IPS-15b (cell line): ENCODE measurements at regions not wholly inside any gene's neighbourhood (a gene's known extent, or its start where the extent isn't known, plus 50 kb on each side); places are given as distances from the start of the nearest gene placed in this dataset.
"Not testable (repeated sequence)": the region's sequence is repeated elsewhere in the genome, so short reads cannot be mapped to it uniquely, and the experiment has no call there.

Experiments used
- H3K27me3 ChIP-seq: one replicate; pipeline ENCODE4 v1.6.1; 2013; ENCODE audit warnings: low read length; ENCODE audit not compliant: control insufficient read depth, insufficient read depth
- H3K36me3 ChIP-seq: one replicate; pipeline ENCODE4 v1.6.1; 2013; ENCODE audit warnings: low read length; ENCODE audit not compliant: control insufficient read depth, insufficient read depth
- H3K4me1 ChIP-seq: one replicate; pipeline ENCODE4 v1.6.1; 2013; ENCODE audit warnings: mild to moderate bottlenecking, low read length; ENCODE audit not compliant: control insufficient read depth, insufficient read depth
- H3K4me3 ChIP-seq: one replicate; pipeline ENCODE4 v1.5.1; 2013; ENCODE audit warnings: low read depth, low read length
- H3K9ac ChIP-seq: one replicate; pipeline ENCODE4 v1.6.1; 2013; ENCODE audit warnings: low read depth, mild to moderate bottlenecking, low read length
- H3K9me3 ChIP-seq: one replicate; pipeline ENCODE4 v1.6.1; 2013; ENCODE audit warnings: mild to moderate bottlenecking, low read length; ENCODE audit not compliant: control insufficient read depth, insufficient read depth

DNA sequence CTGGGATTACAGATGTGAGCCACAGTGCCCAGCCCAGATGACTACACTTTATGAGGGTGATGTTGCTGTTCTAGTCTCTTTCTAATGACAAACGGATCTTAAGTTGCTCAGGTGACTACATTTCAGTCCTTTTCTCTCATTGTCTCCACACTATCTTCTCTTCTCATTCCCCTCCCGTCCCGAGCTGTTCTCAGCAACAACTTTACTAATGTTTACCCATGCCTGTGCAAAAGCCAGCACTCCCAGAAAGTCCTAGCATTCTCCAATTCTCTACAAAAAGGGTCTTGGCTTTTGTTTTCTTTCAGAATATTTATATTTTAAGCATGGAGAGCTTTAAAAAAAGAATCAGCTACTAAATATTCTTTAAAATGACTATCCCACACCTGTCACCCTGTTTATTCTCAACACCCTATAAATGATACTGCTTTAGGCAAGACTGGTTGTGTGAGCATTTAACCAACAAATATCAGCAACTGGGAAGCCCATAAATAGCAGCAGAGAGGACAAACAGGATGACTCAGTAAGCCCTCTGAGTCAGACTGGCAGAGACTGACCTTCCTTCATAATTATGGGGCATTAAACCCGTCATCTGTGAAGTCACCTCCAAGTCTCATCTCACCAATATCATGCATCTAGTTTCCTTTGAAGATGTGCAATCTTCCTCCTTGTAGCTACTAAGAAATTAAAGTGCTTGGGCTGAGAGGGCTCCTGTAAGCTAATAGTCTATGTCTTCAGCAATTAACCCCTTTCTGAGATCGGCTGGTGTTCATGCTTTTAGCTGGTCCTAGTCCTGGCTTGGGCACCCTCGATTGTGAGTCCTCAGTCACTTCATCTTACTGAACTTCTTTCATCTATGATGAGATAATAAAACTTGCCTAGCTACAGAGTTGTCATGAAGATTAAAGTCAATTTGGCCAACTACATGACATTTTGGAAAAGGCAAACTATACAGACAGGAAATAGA, 72.6 kb upstream of the KIF2A start:
- H3K4me1 ChIP-seq, H3K9ac ChIP-seq, H3K36me3 ChIP-seq, H3K9me3 ChIP-seq, H3K27me3 ChIP-seq, H3K4me3 ChIP-seq: not testable (repeated sequence)

DNA sequence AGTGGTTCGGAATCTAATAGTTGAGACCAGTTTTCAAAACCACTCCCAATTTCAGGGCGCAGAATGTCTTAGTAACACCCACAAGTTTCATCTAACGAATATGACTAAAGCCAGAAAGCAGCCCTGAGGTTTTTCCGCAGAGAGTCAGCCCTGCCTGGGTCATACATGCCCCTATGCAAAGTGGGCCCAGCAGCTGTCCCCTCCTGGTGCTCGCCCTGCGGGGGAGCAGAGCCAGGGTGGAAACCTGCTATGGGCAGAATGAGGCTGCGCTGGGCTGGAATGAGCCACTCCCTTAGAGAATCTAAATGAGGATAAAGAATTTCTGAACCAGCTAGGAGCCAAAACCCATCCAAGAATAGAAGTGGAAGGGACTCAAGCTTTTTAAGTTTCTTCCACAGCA, 69.4 kb upstream of the KIF2A start:
- H3K4me1 ChIP-seq, H3K9me3 ChIP-seq, H3K27me3 ChIP-seq, H3K36me3 ChIP-seq, H3K9ac ChIP-seq, H3K4me3 ChIP-seq: not testable (repeated sequence)

DNA sequence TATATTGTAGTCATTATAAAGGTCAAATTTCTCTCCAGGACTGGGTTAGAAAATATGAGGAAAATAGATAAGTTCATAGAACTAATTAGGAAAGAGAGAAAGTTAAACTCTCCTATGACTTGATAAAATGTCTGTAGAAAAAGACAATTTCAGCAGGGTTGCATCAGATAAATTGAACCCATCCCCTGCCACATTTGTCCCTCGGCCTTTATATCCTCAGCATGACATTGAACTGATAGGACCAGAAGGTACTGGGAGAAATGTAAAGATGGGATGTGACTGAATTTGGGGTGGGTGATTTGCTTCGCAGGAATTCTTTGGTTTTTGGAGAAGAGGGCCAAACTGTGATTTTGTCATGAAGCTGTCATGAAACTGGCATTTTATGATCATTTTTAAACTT, 68.1 kb upstream of the KIF2A start:
- H3K27me3 ChIP-seq, H3K36me3 ChIP-seq, H3K9me3 ChIP-seq, H3K9ac ChIP-seq, H3K4me3 ChIP-seq, H3K4me1 ChIP-seq: not testable (repeated sequence)

GRCh38 chr5:62238584-62238983, 67.4 kb upstream of the KIF2A start:
- not testable (repeated sequence) for H3K36me3 ChIP-seq, H3K27me3 ChIP-seq, H3K4me1 ChIP-seq, H3K9ac ChIP-seq, H3K4me3 ChIP-seq, H3K9me3 ChIP-seq

GRCh38 chr5:62240494-62240893, 65.5 kb upstream of the KIF2A start:
- not testable (repeated sequence) for H3K4me1 ChIP-seq, H3K4me3 ChIP-seq, H3K36me3 ChIP-seq, H3K9ac ChIP-seq, H3K27me3 ChIP-seq, H3K9me3 ChIP-seq

- not testable (repeated sequence) for H3K36me3 ChIP-seq, H3K9me3 ChIP-seq, H3K27me3 ChIP-seq, H3K9ac ChIP-seq, H3K4me1 ChIP-seq, H3K4me3 ChIP-seq
Observed at GRCh38 chr5:62242000-62242399, 64.0 kb upstream of the KIF2A start.

- H3K4me1 ChIP-seq, H3K4me3 ChIP-seq, H3K27me3 ChIP-seq, H3K9ac ChIP-seq, H3K9me3 ChIP-seq, H3K36me3 ChIP-seq: not testable (repeated sequence)
Observed at GRCh38 chr5:62243046-62243445, 63.0 kb upstream of the KIF2A start.

- not testable (repeated sequence) for H3K27me3 ChIP-seq, H3K4me3 ChIP-seq, H3K9me3 ChIP-seq, H3K36me3 ChIP-seq, H3K4me1 ChIP-seq, H3K9ac ChIP-seq
Observed at GRCh38 chr5:62248192-62248591, 57.8 kb upstream of the KIF2A start.

DNA sequence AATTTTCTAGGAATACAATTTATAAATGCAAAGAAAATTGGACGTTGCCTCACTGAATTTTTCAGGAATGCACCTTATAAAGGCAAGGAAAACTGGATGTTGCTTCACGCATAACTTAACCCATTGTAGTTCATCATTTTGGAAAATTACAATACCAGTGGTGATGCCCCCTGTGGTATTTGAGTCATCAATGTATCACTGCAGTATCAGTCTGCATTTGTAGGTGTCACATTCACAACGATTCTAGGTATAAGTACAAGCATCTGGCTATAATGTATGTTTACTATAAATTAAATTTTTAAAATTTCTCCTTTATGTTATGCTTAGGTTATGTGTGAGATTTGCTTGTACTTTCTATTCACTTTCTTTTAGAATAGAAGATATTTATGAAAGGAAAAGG, 55.9 kb upstream of the KIF2A start:
- H3K4me1 ChIP-seq, H3K9me3 ChIP-seq, H3K36me3 ChIP-seq: not testable (repeated sequence)

DNA sequence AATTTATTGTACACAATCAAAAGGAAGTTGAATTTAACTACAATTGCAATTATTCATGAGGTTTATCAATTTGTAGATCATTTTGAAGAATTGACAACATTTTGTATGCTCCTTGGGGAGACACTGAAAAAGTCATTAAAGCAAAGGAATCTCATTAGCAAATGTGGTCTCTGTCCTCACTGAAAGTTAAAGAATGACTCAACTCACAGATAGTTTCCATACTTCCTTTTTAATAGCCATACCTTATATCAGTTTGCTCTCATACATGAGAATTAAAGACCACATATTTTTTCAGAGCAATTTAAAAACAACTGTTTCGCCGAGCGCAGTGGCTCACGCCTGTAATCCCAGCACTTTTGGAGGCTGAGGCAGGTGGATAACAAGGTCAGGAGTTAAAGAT, 55.1 kb upstream of the KIF2A start:
- H3K27me3 ChIP-seq, H3K9ac ChIP-seq, H3K36me3 ChIP-seq, H3K4me1 ChIP-seq, H3K4me3 ChIP-seq, H3K9me3 ChIP-seq: not testable (repeated sequence)

More for the DNA sequence above, 55.9 kb upstream of the KIF2A start:
- not testable (repeated sequence) for H3K9ac ChIP-seq, H3K27me3 ChIP-seq, H3K4me3 ChIP-seq

DNA sequence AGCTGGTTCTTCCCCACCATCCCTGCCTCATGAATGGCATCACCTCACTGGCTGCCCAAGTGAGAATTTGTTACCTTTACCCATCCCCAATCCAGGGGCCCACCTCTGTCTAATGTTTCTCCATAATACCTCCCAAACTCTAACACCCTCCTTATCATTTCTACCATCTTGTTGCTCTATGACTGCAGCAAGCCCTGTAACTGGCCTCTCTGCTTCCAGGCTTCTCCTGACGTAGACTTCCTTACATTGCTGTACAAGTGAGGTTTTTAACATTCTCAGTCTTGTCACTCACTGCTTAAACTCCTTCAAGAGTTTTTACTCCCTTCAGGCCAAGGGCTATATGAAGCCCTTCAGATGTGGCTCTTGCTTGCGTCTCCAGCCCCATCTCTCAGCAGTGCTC, 53.5 kb upstream of the KIF2A start:
- not testable (repeated sequence) for H3K4me3 ChIP-seq, H3K4me1 ChIP-seq

GRCh38 chr5:62255551-62255950, 50.5 kb upstream of the KIF2A start:
- not testable (repeated sequence) for H3K9me3 ChIP-seq, H3K4me3 ChIP-seq, H3K36me3 ChIP-seq, H3K9ac ChIP-seq, H3K4me1 ChIP-seq, H3K27me3 ChIP-seq

More for the DNA sequence above, 53.5 kb upstream of the KIF2A start:
- H3K27me3 ChIP-seq, H3K9me3 ChIP-seq, H3K9ac ChIP-seq, H3K36me3 ChIP-seq: not testable (repeated sequence)
